NCI-H2227 (cell line): ENCODE measurements at regions not wholly inside any gene's neighbourhood (a gene's known extent, or its start where the extent isn't known, plus 50 kb on each side); places are given as distances from the start of the nearest gene placed in this dataset.
A peak's percentile ranks its signal among the peaks of the same experiment; 100 is the strongest.

Experiments used
- DNase-seq: peaks from one replicate; lab custom pipeline; 2025; ENCODE audit not compliant: unreplicated experiment; lab: John Stamatoyannopoulos, UW

DNA sequence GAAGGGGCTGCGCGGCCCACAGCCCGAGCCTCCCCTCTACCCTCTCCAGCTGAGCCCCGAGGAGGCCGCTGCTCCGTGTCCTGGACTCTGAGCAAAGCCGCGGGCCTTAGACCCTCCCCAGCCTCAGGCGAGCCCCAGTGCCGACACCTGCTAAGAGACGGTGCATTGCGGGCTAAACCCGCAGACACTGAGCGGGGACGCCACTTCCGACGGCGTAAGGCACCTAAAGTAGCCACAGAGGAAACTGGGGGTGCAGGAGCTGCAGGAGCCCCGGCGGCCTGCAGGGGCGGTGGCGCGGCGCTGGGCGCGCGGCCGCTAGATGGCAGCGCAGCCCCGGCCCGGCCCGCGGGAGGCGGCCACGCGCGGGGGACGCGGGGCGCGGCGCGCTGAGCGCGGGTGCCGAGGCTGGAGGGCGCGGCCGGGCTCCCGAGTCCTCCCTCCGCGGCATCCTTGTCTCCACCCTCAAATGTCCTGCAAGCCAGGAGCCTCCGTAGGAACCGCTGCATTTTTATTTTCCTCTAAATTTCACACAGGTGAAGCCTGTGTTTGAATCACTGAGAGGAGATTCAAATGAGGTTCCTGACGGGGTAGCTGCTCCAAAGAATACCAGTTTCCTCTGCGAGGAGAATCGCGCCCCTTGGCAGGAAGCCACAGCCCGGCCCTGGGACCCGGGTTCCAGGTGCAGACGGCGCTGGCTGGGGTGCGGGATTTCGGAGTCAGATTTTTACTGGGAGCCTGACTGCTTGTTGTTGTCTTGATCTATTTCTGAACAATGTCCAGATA, 650.5 kb downstream of the GALR1 start:
- DNase-seq, result peak; percentile 44

- DNase-seq, result no peak
Observed at GRCh38 chr18:77905011-77905410, 655.4 kb downstream of the GALR1 start.

DNA sequence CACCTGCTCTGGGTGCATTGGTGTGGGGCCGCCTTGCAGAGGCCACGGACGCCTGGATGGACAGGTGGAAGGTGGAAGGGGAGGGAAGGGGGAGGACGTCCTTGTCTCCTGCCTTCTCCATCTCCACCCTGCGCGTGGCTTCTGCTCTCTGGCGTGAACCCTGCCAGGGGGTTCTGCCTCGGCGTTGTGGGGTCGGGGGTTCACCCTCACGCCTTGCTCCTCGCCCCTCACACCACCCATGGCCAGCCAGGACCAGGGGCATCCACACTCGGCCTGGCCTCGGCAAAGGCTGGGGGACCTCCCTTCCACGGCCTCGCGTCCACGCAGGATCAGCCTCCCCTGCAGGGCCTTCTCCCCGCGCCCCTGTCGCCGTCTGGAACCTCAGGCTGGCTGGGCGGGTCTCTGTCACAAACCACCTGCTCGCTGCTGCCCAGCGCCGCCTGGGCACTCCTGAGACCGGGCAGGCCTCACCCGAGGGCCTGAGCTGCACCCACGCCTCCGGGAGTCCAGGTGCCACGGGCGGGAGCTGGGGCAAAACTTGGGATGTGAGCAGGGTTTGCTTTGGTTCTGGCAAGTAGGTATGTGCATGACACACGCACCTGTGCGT, 655.9 kb downstream of the GALR1 start:
- no peak for DNase-seq

GRCh38 chr18:77906103-77906892, 656.6 kb downstream of the GALR1 start:
- no peak for DNase-seq

GRCh38 chr18:77910347-77910746, 660.7 kb downstream of the GALR1 start:
- DNase-seq, result no peak

DNA sequence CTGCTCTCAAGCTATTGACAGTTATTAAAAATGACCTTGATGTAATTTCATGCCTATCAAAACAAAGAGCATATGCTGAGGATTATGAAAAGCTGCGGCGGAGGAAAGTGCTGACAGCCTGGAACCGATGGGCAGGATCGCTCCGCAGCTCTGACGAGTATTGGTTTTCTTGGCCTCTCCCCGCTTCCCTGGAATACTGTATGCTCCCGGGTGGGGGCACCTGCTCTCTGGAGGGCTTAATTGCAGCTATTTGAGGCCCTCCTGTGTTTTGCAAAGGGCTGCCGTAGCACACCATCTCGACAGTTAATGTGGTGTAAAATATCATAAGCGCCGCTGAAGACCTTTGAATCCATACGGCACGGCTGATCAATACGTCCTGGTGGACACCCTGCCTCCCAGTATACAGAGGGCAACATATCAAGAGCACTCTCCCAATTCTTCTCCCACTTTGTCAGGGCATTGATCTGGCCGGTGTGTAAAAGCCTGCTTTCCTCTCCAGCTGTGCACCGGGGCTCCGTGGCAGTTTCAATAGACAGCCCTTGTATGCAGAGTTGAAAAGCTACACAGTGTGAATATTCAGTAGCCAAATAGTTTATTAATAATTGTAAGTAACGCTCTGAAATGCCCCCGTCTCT, 662.4 kb downstream of the GALR1 start:
- no peak for DNase-seq

DNA sequence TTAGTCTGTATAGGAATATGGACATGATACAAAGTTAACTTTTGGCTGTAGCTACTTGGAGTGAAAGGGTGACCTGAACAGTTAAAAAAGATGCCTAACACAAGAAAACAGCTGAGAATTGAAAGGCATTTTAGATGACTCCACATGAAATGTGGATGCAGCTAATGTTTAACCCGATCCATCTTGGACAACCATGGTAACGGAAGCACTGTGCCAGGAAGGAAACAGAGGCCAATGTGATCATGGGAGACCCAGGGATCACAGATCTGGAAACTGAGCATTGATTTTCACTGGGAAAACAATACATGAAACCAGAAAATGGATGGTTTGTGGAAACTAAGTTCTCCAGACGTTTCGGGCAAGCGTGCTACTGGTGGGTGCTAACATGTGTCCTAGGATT, 669.1 kb downstream of the GALR1 start:
- no peak for DNase-seq

GRCh38 chr18:77919923-77920322, 670.3 kb downstream of the GALR1 start:
- DNase-seq, result no peak

GRCh38 chr18:77935342-77935741, 685.7 kb downstream of the GALR1 start:
- DNase-seq, result no peak

DNA sequence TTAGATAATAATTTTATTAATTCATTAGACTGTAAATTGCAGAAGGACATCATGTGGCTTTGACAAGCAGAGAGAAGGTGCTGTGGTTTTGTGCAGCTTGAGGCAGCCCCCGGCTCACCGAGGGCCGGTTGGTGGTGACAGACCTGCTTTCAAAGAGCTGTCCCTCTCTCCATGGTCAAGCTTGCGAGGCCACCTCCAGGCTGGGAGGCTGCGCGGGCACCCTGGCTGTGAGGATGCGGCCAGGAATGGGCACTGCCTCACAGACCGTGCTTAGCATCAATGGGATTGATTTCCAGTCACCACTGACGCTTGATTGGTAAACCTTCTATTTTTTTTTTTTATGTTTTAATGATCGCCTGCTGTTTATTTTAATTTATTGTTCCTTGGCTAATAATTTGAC, 690.9 kb downstream of the GALR1 start:
- no peak for DNase-seq

GRCh38 chr18:77944533-77944932, 694.9 kb downstream of the GALR1 start:
- no peak for DNase-seq

DNA sequence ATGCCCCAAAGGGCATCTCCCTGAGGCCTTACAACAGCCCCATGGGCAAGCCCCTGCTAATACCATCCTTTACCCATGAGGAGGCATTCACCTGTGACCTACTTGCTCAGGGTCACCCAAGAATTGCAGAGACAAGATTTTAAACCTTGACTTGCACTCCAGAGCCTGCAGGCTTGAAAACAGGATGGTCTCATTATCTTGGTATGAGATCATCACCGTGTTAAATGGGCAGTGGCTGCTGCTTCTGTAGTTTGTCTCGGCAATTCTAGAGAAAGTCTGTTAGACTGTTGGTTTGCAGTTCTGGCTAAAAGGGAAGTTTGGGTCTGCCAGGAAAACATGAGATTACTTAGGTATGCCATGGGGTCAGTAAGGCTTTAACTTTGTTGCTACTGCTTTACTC, 698.9 kb downstream of the GALR1 start:
- DNase-seq, result no peak

DNA sequence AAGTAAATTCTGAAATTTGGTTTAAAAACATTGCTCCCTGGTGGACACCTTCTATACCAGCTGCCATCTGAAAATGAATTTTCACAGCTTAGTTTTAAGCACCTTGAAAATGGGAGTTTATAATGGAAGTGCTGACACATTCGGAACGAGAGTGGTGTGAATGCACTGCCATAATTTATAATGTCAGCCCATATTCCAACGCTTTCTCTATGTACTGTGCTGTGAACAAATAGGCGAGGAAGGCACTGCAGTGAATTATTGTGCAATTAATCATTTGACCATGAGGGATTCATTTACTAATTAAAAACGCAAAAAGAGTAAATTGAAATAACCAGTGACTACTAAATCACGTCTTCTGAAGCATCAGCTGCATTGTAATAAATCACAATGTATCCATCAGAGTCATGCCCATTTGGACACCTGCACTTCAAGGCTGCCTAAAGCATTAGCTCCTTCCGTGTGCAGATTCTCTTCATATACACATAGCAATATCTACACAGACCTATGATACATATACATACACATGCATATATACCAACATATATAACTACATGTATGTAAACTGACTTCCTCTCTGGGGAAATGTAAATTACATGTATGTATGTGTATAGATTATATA, 699.8 kb downstream of the GALR1 start:
- DNase-seq, result no peak

DNA sequence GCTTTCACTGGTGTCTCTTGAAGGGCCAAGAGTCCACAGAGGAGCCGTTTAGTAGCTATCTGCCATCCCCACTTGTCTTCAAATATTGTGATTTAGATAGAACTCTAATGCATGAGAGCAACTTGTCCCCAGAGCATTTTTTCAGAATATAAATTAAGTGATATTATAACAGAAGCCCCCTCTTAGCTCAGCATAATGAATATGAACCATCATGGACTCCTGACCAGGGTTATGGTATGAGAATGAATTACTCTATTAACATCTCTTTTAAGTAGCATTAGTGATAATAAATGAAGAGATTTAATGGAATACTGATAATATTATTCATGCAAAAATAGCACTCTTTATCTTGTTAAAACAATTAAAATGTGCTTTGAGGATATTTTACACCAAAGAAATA, 709.6 kb downstream of the GALR1 start:
- DNase-seq, result no peak

- DNase-seq, result no peak
Observed at GRCh38 chr18:77960791-77961410, 711.3 kb downstream of the GALR1 start.

DNA sequence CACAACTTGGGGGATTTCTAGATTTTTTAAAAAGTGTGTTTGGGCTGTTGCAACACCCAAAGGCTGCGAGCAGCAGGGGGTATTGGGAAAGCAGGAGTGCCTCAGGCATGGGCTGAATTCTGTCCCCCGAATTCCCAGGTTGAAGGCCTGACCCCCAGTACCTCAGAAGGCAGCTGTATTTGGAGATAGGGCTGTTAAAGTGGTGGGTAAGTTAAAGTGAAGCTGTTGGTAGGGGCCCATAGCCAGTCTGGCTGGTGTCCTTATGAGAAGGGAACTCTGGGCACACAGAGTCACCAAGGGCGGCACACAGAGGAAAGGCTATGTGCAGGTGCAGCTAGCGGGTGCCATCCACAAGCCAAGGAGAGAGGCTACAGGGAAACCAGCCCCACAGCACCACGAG, 717.4 kb downstream of the GALR1 start:
- no peak for DNase-seq

- DNase-seq, result no peak
Observed at GRCh38 chr18:77967791-77968190, 718.1 kb downstream of the GALR1 start.

- no peak for DNase-seq
Observed at GRCh38 chr18:77969972-77970371, 720.3 kb downstream of the GALR1 start.

GRCh38 chr18:77970814-77971213, 721.2 kb downstream of the GALR1 start:
- DNase-seq, result no peak

DNA sequence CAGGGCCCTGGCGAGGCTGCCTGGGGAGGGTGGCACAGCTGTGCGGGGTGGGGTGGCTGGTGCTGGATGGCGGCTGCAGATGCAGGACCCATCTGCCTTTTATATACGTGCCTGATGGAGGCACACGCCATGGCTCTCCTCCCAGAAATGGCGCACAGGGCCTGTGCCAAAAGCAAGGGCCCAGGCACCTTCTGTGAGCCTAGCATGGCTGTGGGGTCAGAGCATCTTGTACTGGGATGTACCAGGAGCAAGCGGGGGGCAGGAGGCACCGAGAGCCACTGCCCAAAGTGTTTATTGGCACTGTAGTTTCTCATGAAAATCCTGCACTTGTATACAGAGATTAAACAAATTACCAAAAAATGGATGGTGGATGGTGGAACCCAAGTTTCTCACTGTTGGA, 724.1 kb downstream of the GALR1 start:
- DNase-seq, result no peak

GRCh38 chr18:77974329-77974728, 724.7 kb downstream of the GALR1 start:
- DNase-seq, result no peak
